ENCODE measurements at regions not wholly inside any gene's neighbourhood (a gene's known extent, or its start where the extent isn't known, plus 50 kb on each side); places are given as distances from the start of the nearest gene placed in this dataset.
A peak's percentile ranks its signal among the peaks of the same experiment; 100 is the strongest.

- H3K27ac Mint-ChIP-seq: no peak overlapping the region
- peaks cover 7% of the 10 kb centered on the region for H3K9me3 Mint-ChIP-seq (ENCODE audit: low read depth)
- ChIA-PET CTCF (interaction anchor here (0.8 kb wide), 1 partner anchor 9 kb away, joined by 3 read pairs; no protein-coding TSS in a partner anchor), POLR2A (no interaction called here)
- H3K36me3 Mint-ChIP-seq (ENCODE audit: low read depth): no peaks in the 10 kb centered on the region
- no peaks in the 10 kb centered on the region for H3K4me1 Mint-ChIP-seq
- intact Hi-C loops (cut with DNase I, micrococcal nuclease): no loop called here
- no peaks in the 10 kb centered on the region for H3K27me3 Mint-ChIP-seq
- ATAC-seq (no peak), DNase-seq (no peak)
- no peak overlapping the region for H3K4me3 Mint-ChIP-seq
These were observed 136.6 kb downstream of the PIK3R1 start for GRCh38 chr5:68352166-68352565.

- Mint-ChIP-seq H3K27me3 (no peaks in the 10 kb centered on the region), H3K27ac (no peak overlapping the region), H3K9me3 (ENCODE audit: low read depth) (no peaks in the 10 kb centered on the region), H3K36me3 (ENCODE audit: low read depth) (no peaks in the 10 kb centered on the region), H3K4me1 (no peaks in the 10 kb centered on the region), H3K4me3 (no peak overlapping the region)
- CTCF ChIA-PET: interaction anchor here (1.1 kb wide), 1 partner anchor 9 kb away, joined by 3 read pairs; no protein-coding TSS in a partner anchor
- ATAC-seq (no peak), DNase-seq (no peak)
- intact Hi-C loops (cut with DNase I, micrococcal nuclease): no loop called here
- POLR2A ChIA-PET: no interaction called here
These were observed 138.0 kb downstream of the PIK3R1 start for GRCh38 chr5:68353605-68354004.

GRCh38 chr5:68354315-68354714 lies 138.8 kb downstream of the PIK3R1 start:
- ATAC-seq (no peak), DNase-seq (no peak)
- H3K4me1 Mint-ChIP-seq: no peaks in the 10 kb centered on the region
- ChIA-PET CTCF (no interaction called here), POLR2A (interaction anchor here (0.6 kb wide), 1 partner anchor 84 kb away, joined by 3 read pairs; no protein-coding TSS in a partner anchor)
- H3K4me3 Mint-ChIP-seq: no peak overlapping the region
- H3K9me3 Mint-ChIP-seq (ENCODE audit: low read depth): no peaks in the 10 kb centered on the region
- no peaks in the 10 kb centered on the region for H3K36me3 Mint-ChIP-seq (ENCODE audit: low read depth)
- H3K27ac Mint-ChIP-seq: no peak overlapping the region
- intact Hi-C loops (cut with DNase I, micrococcal nuclease): no loop called here
- no peaks in the 10 kb centered on the region for H3K27me3 Mint-ChIP-seq

GRCh38 chr5:68356216-68356615 lies 140.7 kb downstream of the PIK3R1 start:
- H3K9me3 Mint-ChIP-seq (ENCODE audit: low read depth): no peaks in the 10 kb centered on the region
- intact Hi-C loops (cut with DNase I, micrococcal nuclease): no loop called here
- H3K4me1 Mint-ChIP-seq: no peaks in the 10 kb centered on the region
- ATAC-seq (no peak), DNase-seq (no peak)
- no peak overlapping the region for H3K27ac Mint-ChIP-seq
- no peaks in the 10 kb centered on the region for H3K27me3 Mint-ChIP-seq
- no peaks in the 10 kb centered on the region for H3K36me3 Mint-ChIP-seq (ENCODE audit: low read depth)
- no peak overlapping the region for H3K4me3 Mint-ChIP-seq
- CTCF ChIA-PET: interaction anchor here (1.0 to 1.2 kb wide), 2 partner anchors 53 to 528 kb away, joined by 3 read pairs; no protein-coding TSS in a partner anchor
- POLR2A ChIA-PET: no interaction called here

GRCh38 chr5:68356623-68357022 lies 141.1 kb downstream of the PIK3R1 start:
- H3K27me3 Mint-ChIP-seq: no peaks in the 10 kb centered on the region
- no peaks in the 10 kb centered on the region for H3K36me3 Mint-ChIP-seq (ENCODE audit: low read depth)
- H3K4me3 Mint-ChIP-seq: no peak overlapping the region
- ChIA-PET POLR2A (no interaction called here), CTCF (interaction anchor here (1.0 to 1.2 kb wide), 2 partner anchors 53 to 528 kb away, joined by 3 read pairs; no protein-coding TSS in a partner anchor)
- no peak for DNase-seq
- H3K4me1 Mint-ChIP-seq: no peaks in the 10 kb centered on the region
- H3K27ac Mint-ChIP-seq: no peak overlapping the region
- intact Hi-C loops (cut with DNase I, micrococcal nuclease): no loop called here
- no peaks in the 10 kb centered on the region for H3K9me3 Mint-ChIP-seq (ENCODE audit: low read depth)
- no peak for ATAC-seq

GRCh38 chr5:68359699-68360098 lies 144.1 kb downstream of the PIK3R1 start:
- no peak for DNase-seq
- POLR2A ChIA-PET: no interaction called here
- H3K27ac Mint-ChIP-seq: no peak overlapping the region

GRCh38 chr5:68362331-68362730 lies 146.8 kb downstream of the PIK3R1 start:
- ChIA-PET POLR2A (interaction anchor here (0.6 kb wide), 1 partner anchor 19 kb away, joined by 4 read pairs; no protein-coding TSS in a partner anchor), CTCF (interaction anchor here (0.6 to 1.2 kb wide), 3 partner anchors 19 to 198 kb away, joined by 3 read pairs; no protein-coding TSS in a partner anchor)
- ATAC-seq: no peak
- no peak overlapping the region for H3K4me3 Mint-ChIP-seq
- intact Hi-C loops (cut with DNase I, micrococcal nuclease): no loop called here
- H3K36me3 Mint-ChIP-seq (ENCODE audit: low read depth): no peaks in the 10 kb centered on the region
- no peaks in the 10 kb centered on the region for H3K27me3 Mint-ChIP-seq
- H3K9me3 Mint-ChIP-seq (ENCODE audit: low read depth): peaks cover 6% of the 10 kb centered on the region
- no peak overlapping the region for H3K27ac Mint-ChIP-seq
- H3K4me1 Mint-ChIP-seq: peaks cover 5% of the 10 kb centered on the region
- no peak for DNase-seq

More at GRCh38 chr5:68359699-68360098, 144.1 kb downstream of the PIK3R1 start:
- no peak for ATAC-seq
- peaks cover 6% of the 10 kb centered on the region for H3K9me3 Mint-ChIP-seq (ENCODE audit: low read depth)
- CTCF ChIA-PET: interaction anchor here (1.0 to 1.6 kb wide), 4 partner anchors 11 to 101 kb away, joined by 3 to 8 read pairs (median 3); no protein-coding TSS in a partner anchor
- H3K27me3 Mint-ChIP-seq: no peaks in the 10 kb centered on the region
- no peak overlapping the region for H3K4me3 Mint-ChIP-seq
- no peaks in the 10 kb centered on the region for H3K4me1 Mint-ChIP-seq
- intact Hi-C loops (cut with DNase I, micrococcal nuclease): no loop called here
- H3K36me3 Mint-ChIP-seq (ENCODE audit: low read depth): no peaks in the 10 kb centered on the region

GRCh38 chr5:68365889-68366288 lies 150.3 kb downstream of the PIK3R1 start:
- ATAC-seq (no peak), DNase-seq (no peak)
- Mint-ChIP-seq H3K27ac (no peak overlapping the region), H3K27me3 (no peaks in the 10 kb centered on the region), H3K4me3 (no peak overlapping the region), H3K36me3 (ENCODE audit: low read depth) (no peaks in the 10 kb centered on the region), H3K4me1 (peaks cover 34% of the 10 kb centered on the region), H3K9me3 (ENCODE audit: low read depth) (peaks cover 6% of the 10 kb centered on the region)
- intact Hi-C loops (cut with DNase I, micrococcal nuclease): loop anchor here in 1 of 2 experiments (5.0 kb wide), 1 partner anchor 79 kb away; no protein-coding TSS in a partner anchor
- CTCF ChIA-PET: no interaction called here
- POLR2A ChIA-PET: no interaction called here

- Mint-ChIP-seq H3K9me3 (ENCODE audit: low read depth) (peaks cover 5% of the 10 kb centered on the region), H3K27ac (no peak overlapping the region), H3K4me1 (peaks cover 36% of the 10 kb centered on the region), H3K4me3 (no peak overlapping the region), H3K27me3 (no peaks in the 10 kb centered on the region), H3K36me3 (ENCODE audit: low read depth) (no peaks in the 10 kb centered on the region)
- intact Hi-C loops (cut with DNase I, micrococcal nuclease): loop anchor here in 1 of 2 experiments (5.0 kb wide), 1 partner anchor 80 kb away; no protein-coding TSS in a partner anchor
- DNase-seq: no peak
- POLR2A ChIA-PET: no interaction called here
- CTCF ChIA-PET: interaction anchor here (0.5 to 0.9 kb wide), 4 partner anchors 9 to 1163 kb away, joined by 3 read pairs; no protein-coding TSS in a partner anchor
- no peak for ATAC-seq
These were observed 151.7 kb downstream of the PIK3R1 start for GRCh38 chr5:68367287-68367686.

GRCh38 chr5:68367717-68368116 lies 152.2 kb downstream of the PIK3R1 start:
- ChIA-PET POLR2A (no interaction called here), CTCF (interaction anchor here (0.9 kb wide), 1 partner anchor 10 kb away, joined by 3 read pairs; no protein-coding TSS in a partner anchor)
- intact Hi-C loops (cut with DNase I, micrococcal nuclease): loop anchor here in 1 of 2 experiments (5.0 kb wide), 1 partner anchor 80 kb away; no protein-coding TSS in a partner anchor
- peaks cover 36% of the 10 kb centered on the region for H3K4me1 Mint-ChIP-seq
- no peak for ATAC-seq
- H3K27ac Mint-ChIP-seq: no peak overlapping the region
- no peaks in the 10 kb centered on the region for H3K36me3 Mint-ChIP-seq (ENCODE audit: low read depth)
- no peak overlapping the region for H3K4me3 Mint-ChIP-seq
- peaks cover 1% of the 10 kb centered on the region for H3K9me3 Mint-ChIP-seq (ENCODE audit: low read depth)
- no peak for DNase-seq
- H3K27me3 Mint-ChIP-seq: no peaks in the 10 kb centered on the region

GRCh38 chr5:68368311-68369022 lies 152.9 kb downstream of the PIK3R1 start:
- no peaks in the 10 kb centered on the region for H3K27me3 Mint-ChIP-seq
- ChIA-PET POLR2A (no interaction called here), CTCF (interaction anchor here (1.4 kb wide), 1 partner anchor 82 kb away, joined by 4 read pairs; no protein-coding TSS in a partner anchor)
- peak overlapping the region; percentile 52 for H3K27ac Mint-ChIP-seq
- peak; percentile 57 for ATAC-seq
- DNase-seq: peak; percentile 25
- H3K9me3 Mint-ChIP-seq (ENCODE audit: low read depth): peaks cover under 1% of the 10 kb centered on the region
- H3K36me3 Mint-ChIP-seq (ENCODE audit: low read depth): no peaks in the 10 kb centered on the region
- H3K4me1 Mint-ChIP-seq: peaks cover 36% of the 10 kb centered on the region
- H3K4me3 Mint-ChIP-seq: no peak overlapping the region
- intact Hi-C loops (cut with DNase I, micrococcal nuclease): loop anchor here (1.0 to 5.0 kb wide), 3 partner anchors 25 to 81 kb away; no protein-coding TSS in a partner anchor

GRCh38 chr5:68369023-68369359 lies 153.4 kb downstream of the PIK3R1 start:
- no peaks in the 10 kb centered on the region for H3K27me3 Mint-ChIP-seq
- H3K4me3 Mint-ChIP-seq: no peak overlapping the region
- intact Hi-C loops (cut with DNase I, micrococcal nuclease): loop anchor here (1.0 to 5.0 kb wide), 3 partner anchors 26 to 82 kb away; no protein-coding TSS in a partner anchor
- ChIA-PET POLR2A (no interaction called here), CTCF (interaction anchor here (1.3 to 1.4 kb wide), 2 partner anchors 10 to 82 kb away, joined by 3 to 4 read pairs; no protein-coding TSS in a partner anchor)
- DNase-seq (no peak), ATAC-seq (no peak)
- no peaks in the 10 kb centered on the region for H3K36me3 Mint-ChIP-seq (ENCODE audit: low read depth)
- peaks cover 36% of the 10 kb centered on the region for H3K4me1 Mint-ChIP-seq
- peak overlapping the region; percentile 52 for H3K27ac Mint-ChIP-seq
- H3K9me3 Mint-ChIP-seq (ENCODE audit: low read depth): no peaks in the 10 kb centered on the region
